ENCODE measurements at regions not wholly inside any gene's neighbourhood (a gene's known extent, or its start where the extent isn't known, plus 50 kb on each side); places are given as distances from the start of the nearest gene placed in this dataset.

GRCh38 chr4:23741681-23742191, 148.1 kb downstream of the PPARGC1A start:
- DNase-seq (ENCODE audit: low read depth): no peak
- H3K4me3 ChIP-seq (ENCODE audit: low read depth, low read length): no peak overlapping the region
- TF ChIP-seq, protein P1, sequence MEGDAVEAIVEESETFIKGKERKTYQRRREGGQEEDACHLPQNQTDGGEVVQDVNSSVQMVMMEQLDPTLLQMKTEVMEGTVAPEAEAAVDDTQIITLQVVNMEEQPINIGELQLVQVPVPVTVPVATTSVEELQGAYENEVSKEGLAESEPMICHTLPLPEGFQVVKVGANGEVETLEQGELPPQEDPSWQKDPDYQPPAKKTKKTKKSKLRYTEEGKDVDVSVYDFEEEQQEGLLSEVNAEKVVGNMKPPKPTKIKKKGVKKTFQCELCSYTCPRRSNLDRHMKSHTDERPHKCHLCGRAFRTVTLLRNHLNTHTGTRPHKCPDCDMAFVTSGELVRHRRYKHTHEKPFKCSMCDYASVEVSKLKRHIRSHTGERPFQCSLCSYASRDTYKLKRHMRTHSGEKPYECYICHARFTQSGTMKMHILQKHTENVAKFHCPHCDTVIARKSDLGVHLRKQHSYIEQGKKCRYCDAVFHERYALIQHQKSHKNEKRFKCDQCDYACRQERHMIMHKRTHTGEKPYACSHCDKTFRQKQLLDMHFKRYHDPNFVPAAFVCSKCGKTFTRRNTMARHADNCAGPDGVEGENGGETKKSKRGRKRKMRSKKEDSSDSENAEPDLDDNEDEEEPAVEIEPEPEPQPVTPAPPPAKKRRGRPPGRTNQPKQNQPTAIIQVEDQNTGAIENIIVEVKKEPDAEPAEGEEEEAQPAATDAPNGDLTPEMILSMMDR (IDR thresholded peaks at IDR 0.05; ENCODE audit: low read depth, low read length, missing control alignments): no peak

DNA sequence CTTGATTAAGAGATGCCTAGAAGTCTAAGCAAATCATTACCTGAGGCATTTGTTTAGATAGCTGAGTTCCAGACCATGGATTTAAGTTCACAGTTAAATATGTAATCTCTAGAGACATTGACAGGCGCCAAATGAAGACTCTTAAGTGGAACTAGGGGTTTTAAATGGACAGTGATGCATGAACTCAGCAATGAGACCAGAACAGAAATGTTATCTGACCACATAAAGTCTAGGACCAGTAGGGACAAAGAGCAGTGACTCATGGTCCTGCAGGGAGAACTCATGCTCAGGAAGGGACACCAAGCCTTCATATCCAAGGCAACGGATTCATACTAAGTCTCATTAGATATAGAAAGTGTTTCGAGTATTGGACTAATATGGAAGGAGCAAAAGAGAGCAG, 152.3 kb downstream of the PPARGC1A start:
- H3K4me3 ChIP-seq (ENCODE audit: low read depth, low read length): no peak overlapping the region
- TF ChIP-seq, protein P1 (IDR thresholded peaks at IDR 0.05; ENCODE audit: low read depth, low read length, missing control alignments): no peak
- DNase-seq (ENCODE audit: low read depth): no peak

DNA sequence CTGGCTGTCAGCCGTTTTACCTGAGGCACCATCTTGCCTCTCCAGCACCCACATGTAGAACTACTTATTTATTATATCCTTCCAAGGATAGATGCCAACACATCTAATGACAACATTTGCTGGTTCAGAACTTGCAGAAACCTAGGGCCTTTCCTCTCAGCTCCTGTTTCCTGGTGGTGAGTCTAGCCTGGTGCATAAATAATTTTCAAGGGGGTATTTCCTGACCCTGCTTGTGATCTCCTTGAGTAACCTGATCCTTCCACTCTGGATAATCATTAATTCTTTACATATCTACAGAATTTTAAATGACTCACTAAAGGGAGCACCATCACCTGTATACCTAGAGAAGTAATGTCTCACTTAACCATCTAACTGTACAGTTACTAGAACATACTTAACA, 153.4 kb downstream of the PPARGC1A start:
- no peak for DNase-seq (ENCODE audit: low read depth)
- H3K4me3 ChIP-seq (ENCODE audit: low read depth, low read length): no peak overlapping the region
- TF ChIP-seq, protein P1 (IDR thresholded peaks at IDR 0.05; ENCODE audit: low read depth, low read length, missing control alignments): no peak

DNA sequence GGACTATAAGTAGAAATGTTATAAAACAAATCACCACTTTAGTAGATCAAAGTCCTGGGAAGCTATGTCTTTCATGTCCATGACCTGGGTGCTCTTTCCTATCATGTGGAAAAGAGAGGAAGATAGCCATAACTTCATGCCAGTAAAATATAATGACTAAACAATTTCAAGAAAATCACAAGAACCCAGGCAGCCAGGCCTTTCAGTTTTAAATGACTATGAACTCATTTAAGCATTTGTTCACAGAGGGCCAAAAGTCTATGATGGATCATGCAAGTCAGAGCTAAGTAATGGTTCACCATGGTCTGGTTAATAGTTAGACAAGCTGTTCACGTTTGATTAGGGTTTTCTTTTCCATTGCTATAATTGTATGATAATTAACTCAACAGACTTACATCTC, 155.8 kb downstream of the PPARGC1A start:
- TF ChIP-seq, protein P1 (IDR thresholded peaks at IDR 0.05; ENCODE audit: low read depth, low read length, missing control alignments): no peak
- no peak for DNase-seq (ENCODE audit: low read depth)
- H3K4me3 ChIP-seq (ENCODE audit: low read depth, low read length): no peak overlapping the region

DNA sequence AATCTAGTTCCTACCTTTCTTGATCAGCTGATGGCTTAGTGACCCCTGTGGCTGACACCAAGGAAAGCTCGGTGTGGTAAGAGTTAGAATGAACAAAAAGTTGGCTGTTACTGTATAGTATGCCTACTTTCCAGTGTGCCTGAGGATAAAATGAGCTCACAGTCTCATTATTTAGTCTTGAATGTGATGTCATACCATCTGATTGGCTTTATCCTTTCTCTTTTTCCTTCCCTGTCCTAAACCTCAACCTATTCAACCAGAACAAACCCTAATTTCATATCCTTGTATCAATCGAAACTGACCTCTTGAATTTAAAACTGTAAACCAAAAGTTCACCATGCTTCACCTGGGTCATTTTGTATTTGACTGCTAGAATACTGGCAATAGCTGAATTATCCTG, 156.4 kb downstream of the PPARGC1A start:
- DNase-seq (ENCODE audit: low read depth): no peak
- TF ChIP-seq, protein P1 (IDR thresholded peaks at IDR 0.05; ENCODE audit: low read depth, low read length, missing control alignments): no peak
- H3K4me3 ChIP-seq (ENCODE audit: low read depth, low read length): no peak overlapping the region

DNA sequence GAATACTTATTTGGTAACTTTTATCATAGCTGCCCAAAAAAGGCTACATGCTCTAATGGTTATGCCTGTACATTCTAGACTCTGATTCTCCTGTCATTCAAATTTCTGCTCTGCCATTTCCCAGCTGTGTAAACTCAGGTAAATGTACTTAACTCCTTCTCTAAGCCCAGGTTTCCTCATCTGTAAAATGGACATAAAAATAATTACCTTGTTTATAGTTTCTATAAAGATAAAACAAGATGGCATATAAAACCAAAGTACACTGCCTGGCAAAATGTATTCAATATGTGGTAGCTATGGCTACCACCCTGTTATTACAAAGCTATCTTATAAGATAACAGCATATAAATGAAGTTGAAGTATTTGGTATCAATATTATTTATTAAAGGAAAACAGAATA, 158.8 kb downstream of the PPARGC1A start:
- no peak overlapping the region for H3K4me3 ChIP-seq (ENCODE audit: low read depth, low read length)
- DNase-seq (ENCODE audit: low read depth): no peak
- TF ChIP-seq, protein P1 (IDR thresholded peaks at IDR 0.05; ENCODE audit: low read depth, low read length, missing control alignments): no peak

GRCh38 chr4:23728971-23729370, 160.9 kb downstream of the PPARGC1A start:
- TF ChIP-seq, protein P1 (IDR thresholded peaks at IDR 0.05; ENCODE audit: low read depth, low read length, missing control alignments): no peak
- DNase-seq (ENCODE audit: low read depth): no peak

More at GRCh38 chr4:23728971-23729370, 160.9 kb downstream of the PPARGC1A start:
- no peak overlapping the region for H3K4me3 ChIP-seq (ENCODE audit: low read depth, low read length)
